ENCODE measurements at regions not wholly inside any gene's neighbourhood (a gene's known extent, or its start where the extent isn't known, plus 50 kb on each side); places are given as distances from the start of the nearest gene placed in this dataset.

DNA sequence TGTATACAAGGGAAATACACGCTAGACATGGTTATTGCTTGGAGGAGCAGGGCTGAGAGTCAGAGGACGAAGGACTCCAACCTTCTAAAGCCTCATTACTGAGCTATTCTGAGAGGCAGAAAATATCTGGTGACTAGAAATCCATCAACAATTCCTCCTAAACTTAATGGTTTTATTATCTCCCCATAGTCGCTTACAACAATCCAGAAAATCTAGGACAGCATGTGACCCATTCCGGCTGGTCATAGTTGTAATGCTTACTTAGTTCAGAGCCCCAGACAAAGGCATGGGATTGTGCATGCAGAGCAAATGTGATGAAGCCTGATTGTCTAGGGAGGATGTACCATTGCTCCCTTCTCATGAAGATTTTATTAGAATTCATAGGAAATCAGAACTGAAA, 114.5 kb upstream of the PLXNA2 start:
- no peak for TF ChIP-seq TAF1 (IDR thresholded peaks at IDR 0.05; ENCODE audit: borderline replicate concordance, insufficient read depth, low read length)
- no peak for TF ChIP-seq POLR2AphosphoS5 (IDR thresholded peaks at IDR 0.05; ENCODE audit: low read depth, low read length)

All from PFSK-1 (cell line).